HEK293T (cell line): ENCODE measurements at regions not wholly inside any gene's neighbourhood (a gene's known extent, or its start where the extent isn't known, plus 50 kb on each side); places are given as distances from the start of the nearest gene placed in this dataset.

Experiments
- BHLHE40 ChIP-seq: fragments of 450-650 bp; IDR thresholded peaks from 2 replicates; pipeline ENCODE4 v1.6.1; 2016; ENCODE audit warnings: mild to moderate bottlenecking, moderate library complexity, borderline replicate concordance
- ELF4 ChIP-seq: fragments of 450-650 bp; IDR thresholded peaks from 2 replicates; pipeline ENCODE4 v1.6.1; 2017; ENCODE audit warnings: antibody characterized with exemption
- FOXA1 ChIP-seq: fragments of 450-650 bp; IDR thresholded peaks from 2 replicates; pipeline ENCODE4 v1.6.1; 2016; ENCODE audit warnings: mild to moderate bottlenecking
- FOXK2 ChIP-seq: fragments of 450-650 bp; IDR thresholded peaks from 2 replicates; pipeline ENCODE4 v1.6.1; 2016; ENCODE audit warnings: mild to moderate bottlenecking
- HDGF ChIP-seq: fragments of 450-650 bp; IDR thresholded peaks from 2 replicates; pipeline ENCODE4 v1.6.1; 2017; ENCODE audit warnings: antibody characterized with exemption, borderline replicate concordance
- LEF1 ChIP-seq: fragments of 450-650 bp; IDR thresholded peaks from 2 replicates; pipeline ENCODE4 v1.6.1; 2017; ENCODE audit warnings: mild to moderate bottlenecking, borderline replicate concordance
- NFRKB ChIP-seq: fragments of 450-650 bp; IDR thresholded peaks from 2 replicates; pipeline ENCODE4 v1.6.1; 2016; ENCODE audit warnings: mild to moderate bottlenecking, moderate library complexity
- SP1 ChIP-seq: fragments of 450-650 bp; IDR thresholded peaks from 2 replicates; pipeline ENCODE4 v1.6.1; 2017
- TARDBP ChIP-seq: fragments of 450-650 bp; IDR thresholded peaks from 2 replicates; pipeline ENCODE4 v1.6.1; 2016
- ZNF384 ChIP-seq: fragments of 450-650 bp; IDR thresholded peaks from 2 replicates; pipeline ENCODE4 v1.6.1; 2016

DNA sequence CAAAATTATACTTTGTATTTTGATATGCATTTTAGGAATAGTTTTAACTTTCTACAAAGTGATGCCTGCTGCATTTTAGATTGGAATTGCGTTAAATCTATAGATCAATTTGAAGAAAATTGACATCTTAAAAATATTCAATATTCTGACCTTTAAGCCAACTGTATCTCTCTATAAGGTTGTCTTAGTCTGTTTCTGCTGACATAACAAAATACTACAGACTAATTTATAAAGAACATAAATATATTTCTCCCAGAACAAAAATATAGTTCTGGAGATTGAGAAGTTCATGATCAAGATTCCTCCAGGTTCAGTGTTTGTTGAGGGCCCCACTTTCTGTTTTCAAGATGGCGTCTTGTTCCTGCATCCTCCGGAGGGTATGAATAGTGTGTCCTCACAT is 73.6 kb upstream of the NEGR1 start:
- no peak for TF ChIP-seq NFRKB
- TF ChIP-seq ELF4 = no peak
- no peak for TF ChIP-seq ZNF384
- TF ChIP-seq FOXK2 = no peak
- no peak for TF ChIP-seq BHLHE40
- no peak for TF ChIP-seq HDGF
- no peak for TF ChIP-seq FOXA1
- TF ChIP-seq SP1 = no peak
- TF ChIP-seq TARDBP = no peak
- no peak for TF ChIP-seq LEF1
